ENCODE measurements at regions not wholly inside any gene's neighbourhood (a gene's known extent, or its start where the extent isn't known, plus 50 kb on each side); places are given as distances from the start of the nearest gene placed in this dataset.
"Not testable (repeated sequence)": the region's sequence is repeated elsewhere in the genome, so short reads cannot be mapped to it uniquely, and the experiment has no call there.

GRCh38 chr17:65311261-65311660, 174.1 kb downstream of the RGS9 start:
- no peak for DNase-seq (ENCODE audit: low read depth, low spot score)

- no peak for DNase-seq (ENCODE audit: low read depth, low spot score)
Measured at GRCh38 chr17:65307961-65308316, 170.8 kb downstream of the RGS9 start.

GRCh38 chr17:65307081-65307960, 170.2 kb downstream of the RGS9 start:
- DNase-seq (ENCODE audit: low read depth, low spot score), result no peak

- no peak for DNase-seq (ENCODE audit: low read depth, low spot score)
Measured at GRCh38 chr17:65305778-65306177, 168.6 kb downstream of the RGS9 start.

GRCh38 chr17:65305116-65305515, 167.9 kb downstream of the RGS9 start:
- DNase-seq (ENCODE audit: low read depth, low spot score), result no peak

GRCh38 chr17:65301882-65302281, 164.7 kb downstream of the RGS9 start:
- not testable (repeated sequence) for DNase-seq (ENCODE audit: low read depth, low spot score)

GRCh38 chr17:65301184-65301583, 164.0 kb downstream of the RGS9 start:
- DNase-seq (ENCODE audit: low read depth, low spot score), result no peak

- DNase-seq (ENCODE audit: low read depth, low spot score), result no peak
Measured at GRCh38 chr17:65297916-65298315, 160.7 kb downstream of the RGS9 start.

GRCh38 chr17:65297384-65297783, 160.2 kb downstream of the RGS9 start:
- no peak for DNase-seq (ENCODE audit: low read depth, low spot score)

- DNase-seq (ENCODE audit: low read depth, low spot score), result no peak
Measured at GRCh38 chr17:65294181-65294719, 157.1 kb downstream of the RGS9 start.

GRCh38 chr17:65293584-65294180, 156.5 kb downstream of the RGS9 start:
- no peak for DNase-seq (ENCODE audit: low read depth, low spot score)

GRCh38 chr17:65292430-65292829, 155.3 kb downstream of the RGS9 start:
- no peak for DNase-seq (ENCODE audit: low read depth, low spot score)

- DNase-seq (ENCODE audit: low read depth, low spot score), result not testable (repeated sequence)
Measured at GRCh38 chr17:65291301-65291700, 154.1 kb downstream of the RGS9 start.

GRCh38 chr17:65290616-65291015, 153.4 kb downstream of the RGS9 start:
- DNase-seq (ENCODE audit: low read depth, low spot score), result no peak

GRCh38 chr17:65290056-65290455, 152.9 kb downstream of the RGS9 start:
- no peak for DNase-seq (ENCODE audit: low read depth, low spot score)

GRCh38 chr17:65287040-65287439, 149.9 kb downstream of the RGS9 start:
- DNase-seq (ENCODE audit: low read depth, low spot score), result no peak

GRCh38 chr17:65283704-65284103, 146.5 kb downstream of the RGS9 start:
- peak; percentile 32 for DNase-seq (ENCODE audit: low read depth, low spot score)

- no peak for DNase-seq (ENCODE audit: low read depth, low spot score)
Measured at GRCh38 chr17:65279456-65279855, 142.3 kb downstream of the RGS9 start.

GRCh38 chr17:65278820-65279184, 141.6 kb downstream of the RGS9 start:
- no peak for DNase-seq (ENCODE audit: low read depth, low spot score)

GRCh38 chr17:65278050-65278819, 141.1 kb downstream of the RGS9 start:
- peak; percentile 30 for DNase-seq (ENCODE audit: low read depth, low spot score)

- no peak for DNase-seq (ENCODE audit: low read depth, low spot score)
Measured at GRCh38 chr17:65277576-65277975, 140.4 kb downstream of the RGS9 start.

All from pulmonary artery endothelial cell (primary cell).